ENCODE measurements at regions not wholly inside any gene's neighbourhood (a gene's known extent, or its start where the extent isn't known, plus 50 kb on each side); places are given as distances from the start of the nearest gene placed in this dataset.

DNA sequence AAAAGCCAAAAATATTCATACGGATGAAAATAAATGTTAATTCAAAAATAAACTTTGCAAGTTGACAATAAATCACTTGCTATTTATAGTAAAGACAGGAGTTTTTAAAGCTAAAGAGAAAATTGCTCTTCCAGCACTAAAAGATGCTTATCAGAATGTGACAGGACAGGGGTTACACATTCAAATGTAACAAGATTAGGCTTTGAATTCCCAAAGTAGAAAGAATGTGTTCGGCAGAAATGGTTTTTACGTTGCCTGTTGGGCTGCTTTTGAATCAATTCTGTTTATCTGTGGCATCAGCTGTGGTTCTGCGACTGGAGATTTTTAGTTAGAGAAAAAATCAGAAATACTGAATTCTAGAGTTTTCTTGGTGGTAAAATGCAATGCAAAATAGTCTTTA is 669.4 kb downstream of the CPS1 start:
- TF ChIP-seq, protein P1, sequence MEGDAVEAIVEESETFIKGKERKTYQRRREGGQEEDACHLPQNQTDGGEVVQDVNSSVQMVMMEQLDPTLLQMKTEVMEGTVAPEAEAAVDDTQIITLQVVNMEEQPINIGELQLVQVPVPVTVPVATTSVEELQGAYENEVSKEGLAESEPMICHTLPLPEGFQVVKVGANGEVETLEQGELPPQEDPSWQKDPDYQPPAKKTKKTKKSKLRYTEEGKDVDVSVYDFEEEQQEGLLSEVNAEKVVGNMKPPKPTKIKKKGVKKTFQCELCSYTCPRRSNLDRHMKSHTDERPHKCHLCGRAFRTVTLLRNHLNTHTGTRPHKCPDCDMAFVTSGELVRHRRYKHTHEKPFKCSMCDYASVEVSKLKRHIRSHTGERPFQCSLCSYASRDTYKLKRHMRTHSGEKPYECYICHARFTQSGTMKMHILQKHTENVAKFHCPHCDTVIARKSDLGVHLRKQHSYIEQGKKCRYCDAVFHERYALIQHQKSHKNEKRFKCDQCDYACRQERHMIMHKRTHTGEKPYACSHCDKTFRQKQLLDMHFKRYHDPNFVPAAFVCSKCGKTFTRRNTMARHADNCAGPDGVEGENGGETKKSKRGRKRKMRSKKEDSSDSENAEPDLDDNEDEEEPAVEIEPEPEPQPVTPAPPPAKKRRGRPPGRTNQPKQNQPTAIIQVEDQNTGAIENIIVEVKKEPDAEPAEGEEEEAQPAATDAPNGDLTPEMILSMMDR (IDR thresholded peaks at IDR 0.05; ENCODE audit: borderline replicate concordance, extremely low read depth, insufficient read depth) = no peak
- H3K36me3 ChIP-seq (ENCODE audit: control insufficient read depth in 2 of 3, insufficient read depth in 3 of 3, low read length in 3 of 3) = no peaks in the 10 kb centered on the region
- no peak for DNase-seq
- H3K27ac ChIP-seq (ENCODE audit: low read depth in 2 of 2, low read length in 2 of 2) = no peak overlapping the region
- no peaks in the 10 kb centered on the region for H3K27me3 ChIP-seq (ENCODE audit: control insufficient read depth, insufficient read depth, low read length)
- no peak overlapping the region for H3K9ac ChIP-seq (ENCODE audit: low read length in 3 of 3)
- no peaks in the 10 kb centered on the region for H3K4me1 ChIP-seq (ENCODE audit: control insufficient read depth in 2 of 3, insufficient read depth in 2 of 3, low read depth in 1 of 3, low read length in 3 of 3)
- H3K4me3 ChIP-seq (ENCODE audit: low read length in 3 of 3) = no peak overlapping the region
- FAIRE-seq = no peak
- intact Hi-C loops (cut with DNase I) = no loop called here
- H3K9me3 ChIP-seq (ENCODE audit: control insufficient read depth in 2 of 3, insufficient read depth in 1 of 3, low read length in 3 of 3) = no peaks in the 10 kb centered on the region

DNA sequence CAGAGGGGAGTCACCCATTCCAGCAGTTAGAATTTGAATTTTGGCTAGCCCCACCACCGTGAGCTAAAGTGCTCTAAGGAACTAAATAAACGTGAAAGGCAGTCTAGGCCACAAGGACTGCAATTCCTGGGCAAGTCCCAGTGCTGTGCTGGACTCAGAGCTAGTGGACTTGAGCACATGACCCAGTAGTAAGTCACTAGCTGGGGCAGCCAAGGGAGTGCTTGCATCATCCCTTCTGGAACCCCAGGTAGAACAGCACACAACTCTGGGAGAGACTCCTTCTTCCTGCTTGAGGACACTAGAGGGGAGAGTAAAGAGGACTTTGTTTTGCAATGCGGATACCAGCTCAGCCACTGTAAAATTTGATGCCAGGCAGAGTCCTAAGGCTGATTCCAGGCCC is 672.2 kb downstream of the CPS1 start:
- no peaks in the 10 kb centered on the region for H3K27me3 ChIP-seq (ENCODE audit: control insufficient read depth, insufficient read depth, low read length)
- no peaks in the 10 kb centered on the region for H3K9me3 ChIP-seq (ENCODE audit: control insufficient read depth in 2 of 3, insufficient read depth in 1 of 3, low read length in 3 of 3)
- FAIRE-seq = no peak
- no peaks in the 10 kb centered on the region for H3K36me3 ChIP-seq (ENCODE audit: control insufficient read depth in 2 of 3, insufficient read depth in 3 of 3, low read length in 3 of 3)
- no peaks in the 10 kb centered on the region for H3K4me1 ChIP-seq (ENCODE audit: control insufficient read depth in 2 of 3, insufficient read depth in 2 of 3, low read depth in 1 of 3, low read length in 3 of 3)
- TF ChIP-seq, protein P1 (IDR thresholded peaks at IDR 0.05; ENCODE audit: borderline replicate concordance, extremely low read depth, insufficient read depth) = no peak
- H3K27ac ChIP-seq (ENCODE audit: low read depth in 2 of 2, low read length in 2 of 2) = no peak overlapping the region
- no peak overlapping the region for H3K4me3 ChIP-seq (ENCODE audit: low read length in 3 of 3)
- DNase-seq = no peak
- intact Hi-C loops (cut with DNase I) = no loop called here
- H3K9ac ChIP-seq (ENCODE audit: low read length in 3 of 3) = no peak overlapping the region

DNA sequence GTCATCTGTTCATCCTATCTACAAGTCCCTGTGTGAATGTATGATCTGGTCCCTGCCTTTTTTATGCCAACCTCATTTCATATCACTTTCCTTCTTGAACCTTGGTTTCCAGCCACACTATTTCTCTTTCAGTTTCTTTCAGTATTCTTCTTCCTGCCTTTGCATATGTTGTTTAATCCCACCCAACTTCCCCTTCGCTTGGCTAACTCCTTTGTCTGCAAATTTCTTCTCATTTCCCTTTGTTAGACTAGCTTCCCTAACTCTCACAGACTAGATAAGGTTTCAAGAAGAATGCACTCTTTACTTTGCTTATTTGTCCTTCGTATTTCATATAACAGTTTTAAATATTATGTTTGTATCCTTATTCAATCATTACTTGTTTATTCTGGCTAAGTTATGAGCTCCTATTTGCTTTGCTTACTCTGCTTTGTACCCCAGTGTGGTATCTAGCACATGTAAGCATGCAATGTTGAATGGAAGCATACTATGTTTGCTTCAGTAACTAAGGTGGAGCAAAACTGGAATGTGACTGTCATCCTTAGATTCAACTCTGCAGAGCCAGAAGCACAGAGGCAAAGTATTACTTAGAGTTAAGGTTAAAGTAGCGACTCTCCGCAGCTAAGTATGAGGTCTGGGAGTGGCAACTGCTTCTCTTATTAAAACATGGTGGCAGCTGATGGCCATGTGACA is 681.3 kb downstream of the CPS1 start:
- TF ChIP-seq, protein P1 (IDR thresholded peaks at IDR 0.05; ENCODE audit: borderline replicate concordance, extremely low read depth, insufficient read depth) = no peak
- intact Hi-C loops (cut with DNase I) = no loop called here

DNA sequence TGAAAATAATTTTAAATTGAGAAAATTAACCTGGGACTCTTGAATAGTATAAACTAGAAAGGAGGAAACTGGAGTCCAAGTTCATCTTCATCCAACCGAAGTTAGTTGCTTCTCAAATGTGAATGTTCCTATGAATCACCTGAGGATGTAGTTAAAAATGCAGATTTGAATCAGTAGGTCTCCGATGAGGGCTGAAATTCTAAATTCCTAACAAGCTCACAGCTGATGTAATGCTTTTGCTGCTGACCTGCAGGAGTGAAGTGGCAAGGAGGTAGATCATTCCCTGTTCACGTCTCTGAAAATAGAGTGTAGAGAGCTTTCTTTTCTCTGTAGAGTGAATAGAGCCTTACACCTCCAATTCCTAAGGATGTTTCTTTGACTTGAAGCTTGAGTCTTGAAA is 685.5 kb downstream of the CPS1 start:
- no peak overlapping the region for H3K9ac ChIP-seq (ENCODE audit: low read length in 3 of 3)
- no peak overlapping the region for H3K27ac ChIP-seq (ENCODE audit: low read depth in 2 of 2, low read length in 2 of 2)
- DNase-seq = no peak
- no peak overlapping the region for H3K4me3 ChIP-seq (ENCODE audit: low read length in 3 of 3)
- no peaks in the 10 kb centered on the region for H3K36me3 ChIP-seq (ENCODE audit: control insufficient read depth in 2 of 3, insufficient read depth in 3 of 3, low read length in 3 of 3)
- no peaks in the 10 kb centered on the region for H3K27me3 ChIP-seq (ENCODE audit: control insufficient read depth, insufficient read depth, low read length)
- no peak for FAIRE-seq
- TF ChIP-seq, protein P1 (IDR thresholded peaks at IDR 0.05; ENCODE audit: borderline replicate concordance, extremely low read depth, insufficient read depth) = no peak
- intact Hi-C loops (cut with DNase I) = no loop called here
- H3K9me3 ChIP-seq (ENCODE audit: control insufficient read depth in 2 of 3, insufficient read depth in 1 of 3, low read length in 3 of 3) = no peaks in the 10 kb centered on the region
- no peaks in the 10 kb centered on the region for H3K4me1 ChIP-seq (ENCODE audit: control insufficient read depth in 2 of 3, insufficient read depth in 2 of 3, low read depth in 1 of 3, low read length in 3 of 3)

More for the DNA sequence above, 681.3 kb downstream of the CPS1 start:
- FAIRE-seq (no peak), DNase-seq (no peak)
- H3K9ac ChIP-seq (ENCODE audit: low read length in 3 of 3) = no peak overlapping the region
- H3K9me3 ChIP-seq (ENCODE audit: control insufficient read depth in 2 of 3, insufficient read depth in 1 of 3, low read length in 3 of 3) = no peaks in the 10 kb centered on the region
- H3K27me3 ChIP-seq (ENCODE audit: control insufficient read depth, insufficient read depth, low read length) = no peaks in the 10 kb centered on the region
- no peak overlapping the region for H3K4me3 ChIP-seq (ENCODE audit: low read length in 3 of 3)
- H3K36me3 ChIP-seq (ENCODE audit: control insufficient read depth in 2 of 3, insufficient read depth in 3 of 3, low read length in 3 of 3) = no peaks in the 10 kb centered on the region
- H3K27ac ChIP-seq (ENCODE audit: low read depth in 2 of 2, low read length in 2 of 2) = no peak overlapping the region
- no peaks in the 10 kb centered on the region for H3K4me1 ChIP-seq (ENCODE audit: control insufficient read depth in 2 of 3, insufficient read depth in 2 of 3, low read depth in 1 of 3, low read length in 3 of 3)
